ENCODE measurements at regions not wholly inside any gene's neighbourhood (a gene's known extent, or its start where the extent isn't known, plus 50 kb on each side); places are given as distances from the start of the nearest gene placed in this dataset.

DNA sequence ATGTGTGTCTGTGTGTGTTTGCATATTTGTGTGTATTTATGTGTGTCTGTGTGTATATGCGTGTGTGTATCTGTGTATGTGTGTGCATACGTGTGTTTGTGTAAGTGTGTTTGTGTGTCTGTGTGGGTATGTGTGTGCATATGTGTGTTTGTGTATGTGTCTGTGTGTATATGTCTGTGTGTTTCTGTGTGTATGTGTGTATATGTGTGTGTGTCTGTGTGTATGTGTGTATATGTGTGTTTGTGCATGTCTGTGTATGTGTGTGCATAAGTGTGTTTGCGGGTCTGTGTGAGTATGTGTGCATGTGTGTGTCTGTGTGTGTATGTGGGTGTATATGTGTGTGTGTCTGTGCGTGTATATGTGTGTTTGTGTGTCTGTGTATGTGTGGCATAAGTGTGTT is 1030.5 kb upstream of the TMEM132C start:
- Histone ChIP-seq H3K27me3 (replicated peaks) (no peaks in the 10 kb centered on the region), H3K4me3 (no peak overlapping the region), H3K4me1 (replicated peaks) (peaks cover 26% of the 10 kb centered on the region), H3K27ac (no peak overlapping the region), H3K36me3 (no peaks in the 10 kb centered on the region), H3K9me3 (replicated peaks) (no peaks in the 10 kb centered on the region)
- DNase-seq (ENCODE audit: low read depth in 1 of 2, low spot score in 2 of 2) = no peak

DNA sequence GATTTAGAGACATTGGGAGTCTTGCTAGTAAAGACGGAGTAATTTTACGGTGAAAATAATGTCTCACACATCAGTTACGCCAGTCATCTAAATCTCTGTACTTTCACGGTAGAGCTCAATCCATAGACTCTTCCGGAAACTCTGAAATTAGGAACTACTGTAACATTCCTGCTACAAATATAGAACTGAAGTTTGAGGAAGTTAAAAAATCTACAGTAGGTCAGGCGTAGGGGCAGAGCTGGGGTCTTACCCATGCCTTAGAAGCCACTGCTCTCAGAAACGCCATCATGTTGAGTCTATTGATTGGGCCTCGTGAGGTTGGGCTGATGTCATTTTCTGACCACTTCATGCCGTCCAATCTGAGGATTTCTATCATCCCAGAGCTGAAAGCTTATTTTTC is 1029.8 kb upstream of the TMEM132C start:
- Histone ChIP-seq H3K27ac (no peak overlapping the region), H3K4me3 (no peak overlapping the region), H3K36me3 (no peaks in the 10 kb centered on the region), H3K4me1 (replicated peaks) (peaks cover 21% of the 10 kb centered on the region), H3K27me3 (replicated peaks) (no peaks in the 10 kb centered on the region), H3K9me3 (replicated peaks) (no peaks in the 10 kb centered on the region)
- no peak for DNase-seq (ENCODE audit: low read depth in 1 of 2, low spot score in 2 of 2)

DNA sequence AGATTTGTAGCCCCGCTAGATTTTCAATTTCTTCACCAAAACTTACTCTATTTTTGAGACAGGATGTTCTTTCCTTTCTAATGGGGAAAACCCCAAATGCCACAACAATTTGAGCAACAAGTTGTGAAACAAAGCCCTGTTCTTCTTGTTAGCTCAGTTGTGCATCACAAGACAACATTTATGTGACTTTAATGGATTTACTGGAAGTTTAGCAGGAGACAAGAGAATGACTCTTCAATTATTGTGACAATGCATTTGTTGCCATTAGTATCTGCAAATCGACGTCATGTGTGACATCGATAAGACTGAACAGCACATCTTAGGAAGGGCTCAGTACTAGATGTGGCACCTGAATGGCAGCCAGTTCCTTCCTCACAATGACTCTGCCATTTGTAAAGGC is 1028.9 kb upstream of the TMEM132C start:
- Histone ChIP-seq H3K9me3 (replicated peaks) (no peaks in the 10 kb centered on the region), H3K36me3 (no peaks in the 10 kb centered on the region), H3K27me3 (replicated peaks) (no peaks in the 10 kb centered on the region), H3K27ac (no peak overlapping the region), H3K4me3 (no peak overlapping the region), H3K4me1 (replicated peaks) (peaks cover 15% of the 10 kb centered on the region)
- DNase-seq (ENCODE audit: low read depth in 1 of 2, low spot score in 2 of 2) = no peak

DNA sequence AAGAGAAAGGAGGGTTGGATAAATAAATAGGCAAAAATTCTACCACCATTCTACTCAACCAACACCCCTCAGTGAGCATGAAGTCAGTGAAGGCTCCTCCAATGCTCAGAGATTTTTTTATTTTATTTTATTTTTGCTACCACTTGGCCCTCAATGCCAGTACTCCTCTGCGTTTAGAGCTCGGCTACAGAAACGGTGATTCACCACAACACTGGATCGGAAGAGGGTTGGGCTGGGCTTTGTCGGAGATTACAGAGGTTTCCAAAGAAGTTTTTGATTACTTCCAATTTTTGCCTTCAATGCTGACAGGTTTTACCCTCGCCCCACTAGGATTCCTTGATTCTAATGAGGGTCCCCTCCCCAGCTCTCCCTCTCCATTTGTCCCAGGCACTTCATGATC is 1027.2 kb upstream of the TMEM132C start:
- H3K4me1 ChIP-seq (replicated peaks) = peaks cover 11% of the 10 kb centered on the region
- DNase-seq (ENCODE audit: low read depth in 1 of 2, low spot score in 2 of 2) = no peak
- no peaks in the 10 kb centered on the region for H3K36me3 ChIP-seq
- H3K27ac ChIP-seq = no peak overlapping the region
- H3K27me3 ChIP-seq (replicated peaks) = no peaks in the 10 kb centered on the region
- H3K4me3 ChIP-seq = no peak overlapping the region
- H3K9me3 ChIP-seq (replicated peaks) = no peaks in the 10 kb centered on the region

DNA sequence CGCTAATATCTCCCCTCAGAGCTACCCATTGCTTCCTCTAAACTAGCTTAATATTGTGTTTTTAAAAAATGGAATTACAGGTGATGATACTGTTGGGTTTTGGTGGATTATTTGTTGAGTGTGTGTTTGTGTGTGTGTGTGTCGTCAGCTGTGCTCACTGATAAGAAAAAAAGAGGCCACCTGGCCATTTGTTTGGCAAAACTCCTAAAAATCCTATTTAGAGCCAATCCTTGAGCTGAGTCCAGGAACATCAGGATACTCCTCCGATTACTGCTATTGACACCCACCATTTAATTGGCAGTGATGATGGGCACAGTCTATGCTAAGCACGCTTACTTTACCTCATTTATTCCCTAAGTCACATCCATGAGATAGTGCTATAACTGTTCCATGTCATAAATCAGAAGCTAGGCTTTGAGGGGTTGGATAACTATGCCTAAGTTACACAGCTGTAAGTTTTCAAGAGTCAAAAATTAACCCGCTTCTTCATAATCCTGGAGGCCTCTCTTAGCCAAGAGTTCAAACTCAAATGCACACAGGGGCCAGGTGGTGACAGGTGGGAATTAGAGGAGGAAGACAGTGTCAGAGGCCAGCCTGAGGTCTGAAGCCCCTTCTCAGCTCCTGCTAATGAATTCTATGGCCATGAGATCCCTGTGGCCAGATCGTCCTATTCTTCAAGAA is 1026.6 kb upstream of the TMEM132C start:
- H3K27me3 ChIP-seq (replicated peaks) = no peaks in the 10 kb centered on the region
- H3K36me3 ChIP-seq = no peaks in the 10 kb centered on the region
- H3K4me1 ChIP-seq (replicated peaks) = peaks cover 11% of the 10 kb centered on the region
- no peak overlapping the region for H3K4me3 ChIP-seq
- DNase-seq (ENCODE audit: low read depth in 1 of 2, low spot score in 2 of 2) = no peak
- H3K27ac ChIP-seq = no peak overlapping the region
- no peaks in the 10 kb centered on the region for H3K9me3 ChIP-seq (replicated peaks)

DNA sequence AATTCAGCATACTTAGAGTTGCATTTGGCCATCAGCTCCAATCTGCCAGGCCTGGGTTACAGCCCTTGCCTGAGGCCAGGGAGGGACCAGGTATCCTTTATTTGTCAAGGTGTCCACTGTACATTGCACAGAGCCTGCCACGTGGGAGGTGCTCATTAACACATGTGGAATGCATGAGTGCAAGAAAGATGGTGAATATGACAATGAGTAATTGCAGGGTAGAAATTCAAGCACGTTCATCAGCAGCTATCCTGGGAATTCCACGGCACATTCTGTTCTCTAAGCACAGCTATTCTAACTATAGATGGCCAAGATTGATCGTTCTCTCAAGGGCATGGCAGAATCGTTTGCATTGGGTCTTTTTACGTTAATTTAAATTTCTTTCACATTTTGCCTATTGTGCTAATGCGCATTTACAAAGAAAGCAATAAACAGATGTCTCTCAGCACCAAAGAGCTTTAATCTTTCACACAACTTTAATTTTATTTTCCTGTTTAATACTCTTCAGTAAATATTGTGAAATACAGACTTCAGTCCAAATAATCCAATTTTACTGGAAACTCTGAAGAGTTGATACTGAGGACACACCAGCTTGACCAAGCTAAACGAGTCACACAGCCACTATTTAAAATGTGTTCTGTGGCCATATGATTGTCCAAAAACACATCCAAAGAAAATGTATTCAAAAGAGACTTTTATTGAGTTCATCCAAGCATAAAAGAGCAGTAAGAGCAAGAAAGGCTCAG is 1025.7 kb upstream of the TMEM132C start:
- H3K27me3 ChIP-seq (replicated peaks) = no peaks in the 10 kb centered on the region
- H3K4me3 ChIP-seq = no peak overlapping the region
- no peak for DNase-seq (ENCODE audit: low read depth in 1 of 2, low spot score in 2 of 2)
- H3K36me3 ChIP-seq = no peaks in the 10 kb centered on the region
- H3K4me1 ChIP-seq (replicated peaks) = peaks cover 11% of the 10 kb centered on the region
- H3K27ac ChIP-seq = no peak overlapping the region
- no peaks in the 10 kb centered on the region for H3K9me3 ChIP-seq (replicated peaks)

DNA sequence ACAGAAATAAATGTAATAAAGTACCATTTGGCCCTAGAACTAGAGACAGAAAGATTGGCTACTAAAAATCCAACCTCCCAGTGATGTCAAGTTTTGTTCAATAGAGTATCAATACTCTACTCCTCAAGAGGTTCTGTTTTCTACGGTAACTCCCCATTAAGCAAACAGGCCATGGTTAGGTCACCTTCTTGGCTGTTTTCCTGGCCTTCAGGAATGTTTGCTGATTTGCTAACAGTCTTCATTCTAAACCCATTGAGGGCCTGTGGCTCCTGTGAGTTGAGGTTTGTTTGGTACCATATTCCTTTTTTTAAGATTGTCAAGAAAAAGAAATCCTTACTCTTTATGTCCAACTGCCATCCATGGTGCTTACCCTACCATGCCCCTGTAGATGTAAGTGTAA is 1022.0 kb upstream of the TMEM132C start:
- Histone ChIP-seq H3K27me3 (replicated peaks) (no peaks in the 10 kb centered on the region), H3K27ac (no peak overlapping the region), H3K9me3 (replicated peaks) (no peaks in the 10 kb centered on the region)

DNA sequence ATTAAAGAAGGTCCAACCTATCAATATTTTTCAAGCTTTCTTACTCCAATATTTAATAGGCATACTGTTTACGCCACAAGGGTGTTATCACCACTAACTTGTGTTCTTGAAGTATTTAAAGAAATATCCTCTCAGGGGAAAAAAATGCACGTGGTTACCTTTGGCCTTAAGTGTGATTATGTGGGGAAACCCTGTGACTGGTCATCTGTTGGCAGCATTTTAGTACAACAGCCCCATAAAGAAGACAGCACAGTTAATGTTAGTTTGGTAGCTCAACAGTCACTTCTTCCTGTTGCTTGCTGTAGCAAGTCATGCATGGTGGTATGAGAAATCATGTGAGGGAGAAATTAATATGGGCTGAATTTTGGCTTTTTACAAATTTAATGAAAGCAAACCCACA is 1021.5 kb upstream of the TMEM132C start:
- no peaks in the 10 kb centered on the region for H3K9me3 ChIP-seq (replicated peaks)
- DNase-seq (ENCODE audit: low read depth in 1 of 2, low spot score in 2 of 2) = no peak
- no peak overlapping the region for H3K4me3 ChIP-seq

More for the DNA sequence above, 1022.0 kb upstream of the TMEM132C start:
- H3K4me1 ChIP-seq (replicated peaks) = peaks cover 8% of the 10 kb centered on the region
- no peak overlapping the region for H3K4me3 ChIP-seq
- no peaks in the 10 kb centered on the region for H3K36me3 ChIP-seq
- no peak for DNase-seq (ENCODE audit: low read depth in 1 of 2, low spot score in 2 of 2)

DNA sequence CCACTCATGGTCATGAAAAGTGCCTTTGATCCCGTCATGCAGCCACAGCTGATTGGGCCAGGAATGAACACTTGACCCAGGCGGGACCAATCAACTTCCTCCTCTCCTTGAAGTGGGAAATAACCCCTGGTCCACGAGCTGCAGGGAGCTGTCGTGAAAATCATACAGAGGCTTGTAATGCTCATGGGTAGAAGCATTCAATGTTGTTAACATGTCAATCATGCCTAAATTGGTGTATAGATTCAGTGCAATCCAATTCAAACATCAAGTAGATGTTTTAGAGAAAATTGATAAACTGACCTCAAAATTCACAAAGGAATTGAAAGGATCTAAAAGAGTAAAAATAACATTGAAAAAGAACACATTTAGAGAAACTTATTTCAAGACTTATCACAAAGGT is 1019.0 kb upstream of the TMEM132C start:
- no peaks in the 10 kb centered on the region for H3K9me3 ChIP-seq (replicated peaks)
- DNase-seq (ENCODE audit: low read depth in 1 of 2, low spot score in 2 of 2) = no peak
- H3K36me3 ChIP-seq = no peaks in the 10 kb centered on the region
- H3K4me1 ChIP-seq (replicated peaks) = no peaks in the 10 kb centered on the region
- no peak overlapping the region for H3K27ac ChIP-seq
- H3K27me3 ChIP-seq (replicated peaks) = no peaks in the 10 kb centered on the region
- H3K4me3 ChIP-seq = no peak overlapping the region

More for the DNA sequence above, 1021.5 kb upstream of the TMEM132C start:
- no peaks in the 10 kb centered on the region for H3K36me3 ChIP-seq
- H3K27me3 ChIP-seq (replicated peaks) = no peaks in the 10 kb centered on the region
- H3K27ac ChIP-seq = no peak overlapping the region
- H3K4me1 ChIP-seq (replicated peaks) = peaks cover 8% of the 10 kb centered on the region

DNA sequence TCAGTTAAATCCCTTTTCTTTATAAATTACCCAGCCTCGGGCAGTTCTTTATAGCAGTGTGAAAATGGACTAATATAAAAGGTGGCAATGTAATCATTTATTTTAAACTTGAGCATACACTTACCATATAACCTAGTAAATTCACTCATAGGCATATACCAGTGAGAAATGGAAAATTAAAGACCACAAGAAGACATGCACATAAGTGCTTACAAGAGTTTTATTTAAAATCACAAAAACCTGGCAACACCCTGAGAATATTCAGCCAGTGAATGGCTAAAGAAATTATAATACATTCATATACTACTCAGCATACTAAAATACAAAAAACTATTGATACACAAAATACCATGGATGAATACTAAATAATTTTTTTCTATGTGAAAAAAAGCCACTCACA is 1017.5 kb upstream of the TMEM132C start:
- Histone ChIP-seq H3K36me3 (no peaks in the 10 kb centered on the region), H3K9me3 (replicated peaks) (no peaks in the 10 kb centered on the region), H3K27me3 (replicated peaks) (no peaks in the 10 kb centered on the region), H3K4me1 (replicated peaks) (no peaks in the 10 kb centered on the region), H3K27ac (no peak overlapping the region), H3K4me3 (no peak overlapping the region)
- DNase-seq (ENCODE audit: low read depth in 1 of 2, low spot score in 2 of 2) = no peak

DNA sequence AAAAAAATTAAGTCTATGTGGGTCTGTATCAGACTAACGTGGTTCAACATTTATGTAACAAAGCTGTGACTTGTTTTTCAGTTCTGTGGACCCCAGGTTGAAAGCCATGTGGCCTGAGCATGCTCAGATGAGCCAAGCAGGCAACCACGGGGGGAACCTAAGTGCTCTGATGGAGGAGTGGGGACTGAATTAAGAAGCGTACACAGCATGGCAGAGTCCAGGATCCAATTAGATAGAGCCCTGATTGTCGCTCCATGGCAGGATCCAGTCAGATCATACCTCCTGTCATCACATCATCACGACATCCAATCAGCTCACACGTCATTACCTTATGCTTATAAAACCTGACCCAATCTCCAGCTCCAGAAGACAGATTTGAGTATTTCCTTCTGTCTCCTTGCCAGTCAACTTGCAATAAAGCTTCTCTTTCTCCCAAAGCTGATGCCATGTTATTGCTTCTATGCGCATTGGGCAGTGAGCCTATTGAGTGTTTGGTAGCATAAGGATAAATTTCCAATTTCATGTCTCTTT is 1013.1 kb upstream of the TMEM132C start:
- no peak overlapping the region for H3K4me3 ChIP-seq
- no peak for DNase-seq (ENCODE audit: low read depth in 1 of 2, low spot score in 2 of 2)
- H3K27me3 ChIP-seq (replicated peaks) = no peaks in the 10 kb centered on the region

DNA sequence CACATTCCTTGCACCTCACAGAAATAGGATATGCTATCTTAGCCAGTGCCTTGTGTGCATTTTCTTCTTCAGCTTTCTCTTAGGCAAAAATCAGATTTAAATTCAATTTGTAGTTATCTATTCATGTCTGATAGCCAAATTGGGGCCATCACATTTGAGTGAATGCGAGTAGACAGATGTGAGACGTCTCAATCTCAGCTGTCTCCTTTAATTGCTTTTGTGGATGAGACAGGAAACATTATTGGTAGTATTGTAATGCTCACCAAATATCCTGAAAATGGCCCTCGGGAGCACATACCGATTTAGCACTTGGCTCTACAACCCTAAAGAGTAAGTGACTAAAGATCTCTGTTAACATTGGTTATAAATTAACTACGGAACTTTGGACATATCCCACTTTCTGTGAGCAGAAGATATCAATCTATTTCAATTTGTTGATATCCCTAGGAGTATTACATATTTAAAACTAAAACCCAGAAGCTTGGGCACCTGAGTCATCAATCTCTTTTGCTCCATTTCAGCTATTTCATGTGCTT is 1012.5 kb upstream of the TMEM132C start:
- DNase-seq (ENCODE audit: low read depth in 1 of 2, low spot score in 2 of 2) = no peak
- no peaks in the 10 kb centered on the region for H3K36me3 ChIP-seq
- H3K27me3 ChIP-seq (replicated peaks) = no peaks in the 10 kb centered on the region
- H3K9me3 ChIP-seq (replicated peaks) = 0 out of 2 replicates have a peak, but pooled peaks cover 4% of the 10 kb centered on the region
- no peak overlapping the region for H3K4me3 ChIP-seq
- peaks cover 9% of the 10 kb centered on the region for H3K4me1 ChIP-seq (replicated peaks)
- H3K27ac ChIP-seq = no peak overlapping the region

More for the DNA sequence above, 1013.1 kb upstream of the TMEM132C start:
- H3K27ac ChIP-seq = no peak overlapping the region
- peaks cover 9% of the 10 kb centered on the region for H3K4me1 ChIP-seq (replicated peaks)
- H3K9me3 ChIP-seq (replicated peaks) = 0 out of 2 replicates have a peak, but pooled peaks cover 4% of the 10 kb centered on the region
- H3K36me3 ChIP-seq = no peaks in the 10 kb centered on the region

DNA sequence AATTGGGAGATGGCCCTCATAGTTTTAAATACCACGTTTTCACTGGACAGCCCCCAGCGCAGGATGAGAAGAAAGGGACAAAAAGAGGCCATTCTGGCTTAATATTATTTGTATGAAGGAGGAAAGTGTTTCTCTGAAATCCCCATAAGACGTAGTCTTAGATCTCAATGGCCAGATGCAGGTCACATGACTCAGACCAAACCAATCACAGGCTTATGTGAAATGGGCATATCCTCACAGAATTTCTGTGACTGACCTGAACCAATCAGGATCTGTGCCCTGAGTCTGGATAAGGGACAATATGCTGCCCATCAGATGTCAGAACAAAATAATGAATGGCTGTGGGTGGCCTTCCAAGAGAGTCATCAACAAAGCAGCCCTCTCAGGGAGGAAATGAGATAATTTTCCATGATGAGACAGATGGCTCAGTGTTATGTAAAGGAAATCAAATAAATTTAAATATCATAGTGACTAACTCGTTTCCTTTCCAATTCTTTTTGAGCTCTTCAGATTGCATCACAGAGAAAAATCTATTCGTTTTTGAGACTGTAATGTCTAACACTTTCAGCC is 1009.5 kb upstream of the TMEM132C start:
- DNase-seq (ENCODE audit: low read depth in 1 of 2, low spot score in 2 of 2) = peak in 1 of 2 experiments; percentile 26
- Histone ChIP-seq H3K4me1 (replicated peaks) (peaks cover 9% of the 10 kb centered on the region), H3K27ac (peak overlapping the region; percentile 52), H3K27me3 (replicated peaks) (no peaks in the 10 kb centered on the region), H3K4me3 (no peak overlapping the region), H3K9me3 (replicated peaks) (0 out of 2 replicates have a peak, but pooled peaks cover 4% of the 10 kb centered on the region), H3K36me3 (no peaks in the 10 kb centered on the region)

DNA sequence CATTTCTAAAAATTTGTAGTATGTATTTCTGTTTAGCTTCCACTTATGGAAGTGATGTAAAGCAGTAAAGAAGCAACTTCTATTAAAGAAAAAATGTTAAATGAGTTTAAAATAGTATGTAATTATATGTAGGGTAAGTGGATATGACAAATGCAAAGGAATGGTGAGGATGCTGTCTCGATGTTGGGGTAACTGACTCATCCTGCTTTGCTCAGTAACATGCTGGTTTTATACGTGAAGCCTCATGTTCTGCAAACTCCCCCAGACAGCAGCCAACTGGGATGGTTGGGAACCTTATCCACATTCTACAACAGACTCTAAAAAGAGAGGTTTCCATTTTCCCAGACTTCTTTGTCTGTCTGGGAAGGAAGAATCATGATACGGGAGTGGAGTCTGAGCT is 1006.4 kb upstream of the TMEM132C start:
- Histone ChIP-seq H3K27ac (no peak overlapping the region), H3K27me3 (replicated peaks) (no peaks in the 10 kb centered on the region), H3K4me1 (replicated peaks) (peaks cover 9% of the 10 kb centered on the region), H3K36me3 (no peaks in the 10 kb centered on the region), H3K9me3 (replicated peaks) (0 out of 2 replicates have a peak, but pooled peaks cover 4% of the 10 kb centered on the region), H3K4me3 (no peak overlapping the region)
- no peak for DNase-seq (ENCODE audit: low read depth in 1 of 2, low spot score in 2 of 2)
